ENCODE measurements at regions not wholly inside any gene's neighbourhood (a gene's known extent, or its start where the extent isn't known, plus 50 kb on each side); places are given as distances from the start of the nearest gene placed in this dataset.
"Not testable (repeated sequence)": the region's sequence is repeated elsewhere in the genome, so short reads cannot be mapped to it uniquely, and the experiment has no call there.

DNA sequence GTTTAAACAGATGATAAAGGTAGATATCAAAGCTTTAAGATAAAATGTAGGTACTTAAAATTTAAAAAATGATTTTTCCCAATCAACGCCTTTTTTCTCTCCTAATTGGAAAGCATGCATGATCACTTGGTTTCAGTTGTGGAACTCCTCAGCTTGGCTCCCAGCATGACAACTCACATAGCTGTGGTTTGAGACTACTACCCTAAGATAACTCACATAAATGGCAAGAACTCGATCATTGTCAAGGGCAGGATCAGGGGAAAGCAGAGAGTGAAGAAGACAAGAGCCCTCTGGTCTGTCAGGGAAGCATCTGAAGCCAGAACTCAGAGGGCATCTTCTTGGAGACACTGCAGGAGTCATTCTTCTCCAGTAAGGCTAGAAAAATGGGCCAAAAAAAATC is 516.7 kb downstream of the NTRK3 start:
- intact Hi-C loops (cut with DNase I) = loop anchor here in 1 of 10 donors (10.0 kb wide), 1 partner anchor 115 kb away; no protein-coding TSS in a partner anchor
- TF ChIP-seq, protein P1, sequence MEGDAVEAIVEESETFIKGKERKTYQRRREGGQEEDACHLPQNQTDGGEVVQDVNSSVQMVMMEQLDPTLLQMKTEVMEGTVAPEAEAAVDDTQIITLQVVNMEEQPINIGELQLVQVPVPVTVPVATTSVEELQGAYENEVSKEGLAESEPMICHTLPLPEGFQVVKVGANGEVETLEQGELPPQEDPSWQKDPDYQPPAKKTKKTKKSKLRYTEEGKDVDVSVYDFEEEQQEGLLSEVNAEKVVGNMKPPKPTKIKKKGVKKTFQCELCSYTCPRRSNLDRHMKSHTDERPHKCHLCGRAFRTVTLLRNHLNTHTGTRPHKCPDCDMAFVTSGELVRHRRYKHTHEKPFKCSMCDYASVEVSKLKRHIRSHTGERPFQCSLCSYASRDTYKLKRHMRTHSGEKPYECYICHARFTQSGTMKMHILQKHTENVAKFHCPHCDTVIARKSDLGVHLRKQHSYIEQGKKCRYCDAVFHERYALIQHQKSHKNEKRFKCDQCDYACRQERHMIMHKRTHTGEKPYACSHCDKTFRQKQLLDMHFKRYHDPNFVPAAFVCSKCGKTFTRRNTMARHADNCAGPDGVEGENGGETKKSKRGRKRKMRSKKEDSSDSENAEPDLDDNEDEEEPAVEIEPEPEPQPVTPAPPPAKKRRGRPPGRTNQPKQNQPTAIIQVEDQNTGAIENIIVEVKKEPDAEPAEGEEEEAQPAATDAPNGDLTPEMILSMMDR (IDR thresholded peaks at IDR 0.05) = no peak
- Histone ChIP-seq H3K27me3 (no peaks in the 10 kb centered on the region), H3K9me3 (no peaks in the 10 kb centered on the region), H3K36me3 (no peaks in the 10 kb centered on the region), H3K4me3 (no peak overlapping the region), H3K4me1 (peaks cover 0 to 9% (median 4%) of the 10 kb centered on the region in 9 donors), H3K27ac (no peak overlapping the region)
- ATAC-seq (no peak), DNase-seq (no peak)
- 68 to 72% methylated on average over 2 of the region's 2 CpGs for WGBS, 2 donors

DNA sequence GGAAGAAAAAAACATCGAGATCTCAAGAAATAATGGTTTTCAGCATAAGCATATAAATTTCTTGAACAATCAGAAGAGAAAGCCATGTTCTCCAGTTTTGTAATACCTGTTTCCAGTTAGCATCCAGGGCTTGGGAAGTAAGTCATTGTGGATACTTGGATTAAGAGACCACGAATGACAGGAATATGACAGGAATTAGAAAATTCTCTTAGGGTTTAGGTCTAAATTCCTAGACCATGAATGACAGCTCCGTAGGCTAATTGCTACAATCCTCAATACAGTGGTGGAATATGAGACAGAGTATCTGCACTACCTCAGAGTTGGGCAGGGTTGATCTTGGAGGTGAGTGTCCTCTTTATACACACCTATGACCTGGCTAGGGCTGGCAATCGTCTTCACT is 517.5 kb downstream of the NTRK3 start:
- no peak for DNase-seq

DNA sequence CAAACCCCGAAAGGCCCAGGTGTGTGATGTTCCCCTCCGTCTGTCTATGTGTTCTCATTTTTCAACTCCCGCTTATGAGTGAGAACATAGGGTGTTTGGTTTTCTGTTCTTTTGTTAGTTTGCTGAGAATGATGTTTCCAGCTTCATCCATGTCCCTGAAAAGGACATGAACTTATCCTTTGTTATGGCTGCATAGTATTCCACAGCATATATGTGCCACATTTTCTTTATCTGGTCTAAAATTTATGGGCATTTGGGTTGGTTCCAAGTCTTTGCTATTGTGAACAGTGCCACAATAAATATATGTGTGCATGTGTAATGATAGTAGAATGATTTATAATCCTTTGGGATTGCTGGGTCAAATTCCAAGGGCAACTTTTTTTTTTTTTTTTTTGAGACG is 519.1 kb downstream of the NTRK3 start:
- not testable (repeated sequence) for ATAC-seq, H3K4me3 ChIP-seq, DNase-seq, H3K36me3 ChIP-seq, H3K27me3 ChIP-seq, H3K9me3 ChIP-seq, H3K27ac ChIP-seq
- H3K4me1 ChIP-seq = peaks cover 0 to 14% (median 4%) of the 10 kb centered on the region in 9 donors
- intact Hi-C loops (cut with DNase I) = loop anchor here in 1 of 10 donors (10.0 kb wide), 1 partner anchor 117 kb away; no protein-coding TSS in a partner anchor
- whole genome bisulfite sequencing, 2 donors = 95 to 98% methylated on average over 4 of the region's 4 CpGs

More for the DNA sequence above, 517.5 kb downstream of the NTRK3 start:
- intact Hi-C loops (cut with DNase I) = loop anchor here in 1 of 10 donors (10.0 kb wide), 1 partner anchor 116 kb away; no protein-coding TSS in a partner anchor
- no peaks in the 10 kb centered on the region for H3K36me3 ChIP-seq
- 83 to 84% methylated on average over 4 of the region's 4 CpGs for WGBS, 2 donors
- no peak overlapping the region for H3K27ac ChIP-seq
- H3K9me3 ChIP-seq = no peaks in the 10 kb centered on the region
- peaks cover 0 to 9% (median 4%) of the 10 kb centered on the region in 9 donors for H3K4me1 ChIP-seq
- H3K4me3 ChIP-seq = no peak overlapping the region
- TF ChIP-seq, protein P1 (IDR thresholded peaks at IDR 0.05) = no peak
- ATAC-seq = no peak
- no peaks in the 10 kb centered on the region for H3K27me3 ChIP-seq

DNA sequence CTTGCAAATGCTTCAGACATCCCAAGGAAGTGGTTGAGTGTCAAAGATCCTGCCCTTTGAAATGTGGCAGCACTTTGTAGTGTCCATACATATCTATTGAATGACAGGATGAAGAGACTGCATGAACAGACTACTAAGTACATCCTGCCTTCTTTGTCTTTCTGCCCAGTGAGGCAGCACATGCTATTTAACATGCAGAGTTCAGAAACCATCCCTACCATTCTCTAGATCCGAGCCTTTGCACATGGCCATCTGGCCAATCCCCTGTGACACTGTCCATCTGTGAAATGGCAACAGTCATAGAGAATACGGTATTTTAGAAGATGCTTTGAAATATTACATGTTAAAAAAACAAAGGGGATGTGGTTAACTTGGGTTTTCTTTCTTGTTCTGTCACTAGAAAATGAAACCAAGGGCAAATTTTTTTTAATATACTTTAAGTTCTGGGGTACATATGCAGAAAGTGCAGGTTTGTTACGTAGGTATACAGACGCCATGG is 519.6 kb downstream of the NTRK3 start:
- DNase-seq (no peak), ATAC-seq (no peak)
- H3K27me3 ChIP-seq = no peaks in the 10 kb centered on the region
- H3K9me3 ChIP-seq = no peaks in the 10 kb centered on the region
- 80 to 81% methylated on average over 4 of the region's 4 CpGs for WGBS, 2 donors
- H3K27ac ChIP-seq = no peak overlapping the region
- no peaks in the 10 kb centered on the region for H3K36me3 ChIP-seq
- no peak overlapping the region for H3K4me3 ChIP-seq
- intact Hi-C loops (cut with DNase I) = loop anchor here in 1 of 10 donors (10.0 kb wide), 1 partner anchor 118 kb away; no protein-coding TSS in a partner anchor
- TF ChIP-seq, protein P1 (IDR thresholded peaks at IDR 0.05) = no peak
- H3K4me1 ChIP-seq = peaks cover 0 to 18% (median 7%) of the 10 kb centered on the region in 9 donors

DNA sequence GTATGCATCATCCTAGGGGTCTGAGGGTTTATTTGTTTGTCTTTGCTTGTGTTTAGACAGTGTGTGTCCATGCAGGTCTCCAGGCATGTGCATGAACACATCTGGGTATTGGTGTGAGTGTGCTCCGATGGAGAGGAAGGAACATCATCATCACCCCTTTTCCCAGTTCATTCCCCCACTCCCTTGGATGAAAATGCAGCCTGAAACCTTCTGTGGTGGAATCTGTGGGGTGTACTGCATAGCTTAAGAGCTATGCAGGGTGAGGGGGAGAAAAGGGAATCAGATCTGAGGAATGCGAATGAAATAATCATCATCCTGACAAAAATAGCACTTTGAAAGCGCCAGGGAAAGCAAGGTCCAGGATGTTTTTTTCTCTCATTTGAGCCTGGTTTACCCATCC is 520.1 kb downstream of the NTRK3 start:
- Histone ChIP-seq H3K27me3 (no peaks in the 10 kb centered on the region), H3K9me3 (no peaks in the 10 kb centered on the region), H3K4me3 (no peak overlapping the region), H3K27ac (no peak overlapping the region), H3K4me1 (peaks cover 0 to 24% (median 7%) of the 10 kb centered on the region in 9 donors), H3K36me3 (no peaks in the 10 kb centered on the region)
- ATAC-seq (no peak), DNase-seq (no peak)
- TF ChIP-seq, protein P1 (IDR thresholded peaks at IDR 0.05) = no peak
- intact Hi-C loops (cut with DNase I) = loop anchor here in 1 of 10 donors (10.0 kb wide), 1 partner anchor 118 kb away; no protein-coding TSS in a partner anchor
- WGBS, 2 donors = 67 to 75% methylated on average over 3 of the region's 3 CpGs
